Astrocyte (in vitro differentiated cells and primary cell): ENCODE measurements at regions not wholly inside any gene's neighbourhood (a gene's known extent, or its start where the extent isn't known, plus 50 kb on each side); places are given as distances from the start of the nearest gene placed in this dataset.

Experiments
- DNase-seq: peaks from one replicate; pipeline ENCODE4 v3.0.0-alpha.2; 2010; ENCODE audit warnings: low read depth
- FAIRE-seq: peaks from 2 replicates; lab custom pipeline; 2011; peaks lifted over from hg19 to GRCh38; lab: Jason Lieb, UNC
- H2AFZ ChIP-seq: 2 replicates; pipeline ENCODE4 v1.6.0; 2012; ENCODE audit warnings: low read depth, low read length, inconsistent platforms
- H3K27ac ChIP-seq: 2 replicates; pipeline ENCODE4 v1.5.1; 2011; ENCODE audit warnings: low read depth, low read length, inconsistent platforms
- H3K27me3 ChIP-seq: 2 replicates; pipeline ENCODE4 v1.6.0; 2011; ENCODE audit warnings: low read length, inconsistent platforms; ENCODE audit not compliant: insufficient read depth
- H3K36me3 ChIP-seq: 2 replicates; pipeline ENCODE4 v1.5.1; 2011; ENCODE audit warnings: low read length, inconsistent platforms; ENCODE audit not compliant: insufficient read depth
- H3K4me1 ChIP-seq: 2 replicates; pipeline ENCODE4 v1.5.1; 2011; ENCODE audit warnings: low read length, inconsistent platforms; ENCODE audit not compliant: insufficient read depth
- H3K4me2 ChIP-seq: 2 replicates; pipeline ENCODE4 v1.6.0; 2012; ENCODE audit warnings: low read length, inconsistent platforms
- H3K4me3 ChIP-seq: 2 replicates; pipeline ENCODE4 v1.5.1; 2011; ENCODE audit warnings: low read depth, mild to moderate bottlenecking, low read length, inconsistent platforms; ENCODE audit not compliant: insufficient read depth
- H3K79me2 ChIP-seq: 2 replicates; pipeline ENCODE4 v1.6.0; 2012; ENCODE audit warnings: mild to moderate bottlenecking, low read length, inconsistent platforms; ENCODE audit not compliant: insufficient read depth
- H3K9ac ChIP-seq: 2 replicates; pipeline ENCODE4 v1.6.0; 2012; ENCODE audit warnings: mild to moderate bottlenecking, low read length, inconsistent platforms
- H3K9me3 ChIP-seq: 2 replicates; pipeline ENCODE4 v1.5.1; 2012; ENCODE audit warnings: low read depth, mild to moderate bottlenecking, low read length, inconsistent platforms; ENCODE audit not compliant: insufficient read depth
- H4K20me1 ChIP-seq: 2 replicates; pipeline ENCODE4 v1.6.0; 2012; ENCODE audit warnings: low read length, inconsistent platforms; ENCODE audit not compliant: insufficient read depth
- H3K27ac Mint-ChIP-seq: one replicate; pipeline ENCODE4 v1.8.0; 2021; ENCODE audit warnings: mild to moderate bottlenecking, mixed read lengths; ENCODE audit not compliant: unreplicated experiment
- H3K27me3 Mint-ChIP-seq: one replicate; pipeline ENCODE4 v1.8.0; 2021; ENCODE audit warnings: low read depth, mixed read lengths; ENCODE audit not compliant: unreplicated experiment
- H3K36me3 Mint-ChIP-seq: one replicate; pipeline ENCODE4 v1.8.0; 2021; ENCODE audit warnings: low read depth, mixed read lengths; ENCODE audit not compliant: unreplicated experiment
- H3K4me1 Mint-ChIP-seq: one replicate; pipeline ENCODE4 v1.8.0; 2021; ENCODE audit warnings: low read depth, mixed read lengths; ENCODE audit not compliant: unreplicated experiment
- H3K4me3 Mint-ChIP-seq: one replicate; pipeline ENCODE4 v1.8.0; 2021; ENCODE audit warnings: mild to moderate bottlenecking, moderate library complexity, mixed read lengths; ENCODE audit not compliant: unreplicated experiment
- H3K9me3 Mint-ChIP-seq: one replicate; pipeline ENCODE4 v1.8.0; 2021; ENCODE audit warnings: mild to moderate bottlenecking, mixed read lengths; ENCODE audit not compliant: unreplicated experiment
- EZH2 ChIP-seq: IDR thresholded peaks from 2 replicates; pipeline ENCODE4 v1.6.1; 2012; ENCODE audit warnings: mild to moderate bottlenecking, low read length, inconsistent platforms; ENCODE audit not compliant: insufficient read depth
- TF ChIP-seq, protein P1 (sequence below): IDR thresholded peaks from 2 replicates; pipeline ENCODE4 v1.5.1; 2011; ENCODE audit warnings: low read depth, mild to moderate bottlenecking, inconsistent platforms, low read length, moderate library complexity; ENCODE audit not compliant: insufficient read depth

DNA sequence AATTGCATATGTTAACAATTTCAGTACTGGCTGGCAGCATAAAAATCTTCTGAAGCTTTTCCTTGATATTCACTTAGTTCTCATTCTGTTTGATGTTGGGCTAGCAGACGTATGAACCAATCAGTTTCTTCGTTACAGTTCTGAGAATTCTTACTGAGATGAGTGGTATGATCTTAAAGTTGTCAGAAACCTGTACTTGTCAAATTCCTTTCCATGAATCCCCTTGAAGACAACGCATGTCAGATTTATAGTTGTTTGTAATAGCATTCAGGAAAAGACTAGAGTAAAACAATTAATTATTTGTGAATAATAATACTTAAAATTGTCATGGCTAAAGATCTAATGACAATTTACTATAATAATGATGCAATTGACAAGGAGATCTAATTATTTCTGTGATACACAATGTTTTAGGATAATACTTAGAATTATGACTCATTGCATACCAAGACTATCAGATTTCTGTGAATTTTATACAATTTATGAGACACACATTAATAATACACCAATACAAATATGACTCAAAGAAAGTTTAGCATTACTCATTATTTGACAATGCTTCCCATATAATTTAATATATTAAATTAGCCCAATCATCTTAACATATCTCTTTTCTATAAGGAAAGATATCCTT is 447.2 kb downstream of the RFC3 start:
- Histone ChIP-seq H3K4me1 (no peaks in the 10 kb centered on the region), H3K36me3 (no peaks in the 10 kb centered on the region), H3K4me3 (no peak overlapping the region), H3K4me2 (no peak overlapping the region), H2AFZ (no peak overlapping the region), H4K20me1 (no peaks in the 10 kb centered on the region), H3K79me2 (no peaks in the 10 kb centered on the region), H3K9ac (no peak overlapping the region), H3K9me3 (no peaks in the 10 kb centered on the region), H3K27ac (no peak overlapping the region), H3K27me3 (no peaks in the 10 kb centered on the region)
- Mint-ChIP-seq H3K36me3 (no peaks in the 10 kb centered on the region), H3K9me3 (peaks cover 2% of the 10 kb centered on the region), H3K27ac (no peak overlapping the region), H3K4me3 (no peak overlapping the region), H3K27me3 (no peaks in the 10 kb centered on the region), H3K4me1 (no peaks in the 10 kb centered on the region)
- no peak for FAIRE-seq
- no peak for DNase-seq
- TF ChIP-seq, protein P1, sequence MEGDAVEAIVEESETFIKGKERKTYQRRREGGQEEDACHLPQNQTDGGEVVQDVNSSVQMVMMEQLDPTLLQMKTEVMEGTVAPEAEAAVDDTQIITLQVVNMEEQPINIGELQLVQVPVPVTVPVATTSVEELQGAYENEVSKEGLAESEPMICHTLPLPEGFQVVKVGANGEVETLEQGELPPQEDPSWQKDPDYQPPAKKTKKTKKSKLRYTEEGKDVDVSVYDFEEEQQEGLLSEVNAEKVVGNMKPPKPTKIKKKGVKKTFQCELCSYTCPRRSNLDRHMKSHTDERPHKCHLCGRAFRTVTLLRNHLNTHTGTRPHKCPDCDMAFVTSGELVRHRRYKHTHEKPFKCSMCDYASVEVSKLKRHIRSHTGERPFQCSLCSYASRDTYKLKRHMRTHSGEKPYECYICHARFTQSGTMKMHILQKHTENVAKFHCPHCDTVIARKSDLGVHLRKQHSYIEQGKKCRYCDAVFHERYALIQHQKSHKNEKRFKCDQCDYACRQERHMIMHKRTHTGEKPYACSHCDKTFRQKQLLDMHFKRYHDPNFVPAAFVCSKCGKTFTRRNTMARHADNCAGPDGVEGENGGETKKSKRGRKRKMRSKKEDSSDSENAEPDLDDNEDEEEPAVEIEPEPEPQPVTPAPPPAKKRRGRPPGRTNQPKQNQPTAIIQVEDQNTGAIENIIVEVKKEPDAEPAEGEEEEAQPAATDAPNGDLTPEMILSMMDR: no peak
- TF ChIP-seq EZH2: no peak

DNA sequence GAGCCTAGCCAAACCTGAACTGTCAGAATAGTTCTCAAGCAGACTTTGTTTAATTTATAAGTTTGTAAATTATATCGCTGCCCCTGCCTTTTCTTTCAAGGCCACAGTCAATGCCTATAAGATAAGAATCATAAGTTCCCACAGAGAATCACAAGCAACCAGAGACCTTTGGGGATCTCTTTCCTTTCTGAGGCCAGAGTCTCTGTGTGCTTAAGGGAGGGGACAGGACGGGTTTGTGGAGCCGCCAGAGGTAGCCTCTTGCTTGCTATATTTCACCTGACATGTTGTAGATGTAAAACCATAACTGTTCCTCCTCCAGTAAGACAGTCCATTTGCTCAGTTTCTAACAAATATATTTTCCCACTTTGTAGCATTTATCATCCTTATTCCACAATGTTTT is 458.8 kb downstream of the RFC3 start:
- Histone ChIP-seq H3K27ac (no peak overlapping the region), H3K9me3 (no peaks in the 10 kb centered on the region), H3K9ac (no peak overlapping the region), H4K20me1 (no peaks in the 10 kb centered on the region), H3K4me3 (no peak overlapping the region), H3K79me2 (no peaks in the 10 kb centered on the region), H2AFZ (no peak overlapping the region), H3K4me1 (no peaks in the 10 kb centered on the region), H3K4me2 (no peak overlapping the region), H3K27me3 (no peaks in the 10 kb centered on the region), H3K36me3 (no peaks in the 10 kb centered on the region)
- Mint-ChIP-seq H3K4me3 (no peak overlapping the region), H3K9me3 (peaks cover 3% of the 10 kb centered on the region), H3K27me3 (no peaks in the 10 kb centered on the region), H3K27ac (no peak overlapping the region), H3K36me3 (no peaks in the 10 kb centered on the region), H3K4me1 (no peaks in the 10 kb centered on the region)
- DNase-seq (no peak), FAIRE-seq (no peak)
- TF ChIP-seq, protein P1: no peak
- no peak for TF ChIP-seq EZH2

DNA sequence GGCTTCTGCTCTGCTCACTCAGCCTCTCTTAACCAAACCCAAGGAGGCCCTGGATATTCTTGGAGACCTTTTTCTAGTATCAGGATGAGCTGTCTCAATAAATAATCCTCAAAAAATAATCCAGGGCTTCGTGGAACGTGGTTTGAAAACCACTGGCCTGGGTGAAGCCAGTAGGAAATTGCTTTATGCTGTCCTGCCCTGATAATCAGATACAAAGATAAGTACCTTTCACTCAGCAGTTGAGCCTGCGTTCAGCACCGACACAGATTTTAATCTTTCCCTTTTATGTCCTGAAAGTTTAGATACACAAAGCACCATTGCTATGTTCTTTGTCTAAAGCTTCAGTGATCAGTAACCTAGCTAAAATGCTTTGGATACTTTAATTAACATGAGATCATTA is 460.0 kb downstream of the RFC3 start:
- no peaks in the 10 kb centered on the region for H3K36me3 ChIP-seq
- Mint-ChIP-seq H3K9me3 (peaks cover 3% of the 10 kb centered on the region), H3K27me3 (no peaks in the 10 kb centered on the region), H3K36me3 (no peaks in the 10 kb centered on the region), H3K27ac (no peak overlapping the region), H3K4me1 (no peaks in the 10 kb centered on the region), H3K4me3 (no peak overlapping the region)
- no peak for DNase-seq
- no peak overlapping the region for H3K4me3 ChIP-seq
- no peak overlapping the region for H3K9ac ChIP-seq
- H3K4me2 ChIP-seq: no peak overlapping the region
- no peaks in the 10 kb centered on the region for H3K9me3 ChIP-seq
- no peak for TF ChIP-seq EZH2
- TF ChIP-seq, protein P1: no peak
- no peak overlapping the region for H2AFZ ChIP-seq
- no peak overlapping the region for H3K27ac ChIP-seq
- H3K4me1 ChIP-seq: no peaks in the 10 kb centered on the region
- H3K27me3 ChIP-seq: no peaks in the 10 kb centered on the region
- no peak for FAIRE-seq
- no peaks in the 10 kb centered on the region for H4K20me1 ChIP-seq
- no peaks in the 10 kb centered on the region for H3K79me2 ChIP-seq
